GM12801 (cell line): ENCODE measurements at regions not wholly inside any gene's neighbourhood (a gene's known extent, or its start where the extent isn't known, plus 50 kb on each side); places are given as distances from the start of the nearest gene placed in this dataset.

Experiments used
- CTCF ChIP-seq: IDR thresholded peaks from one replicate; pipeline ENCODE4 v1.5.1; 2011; ENCODE audit warnings: control low read depth; ENCODE audit not compliant: insufficient read length; ENCODE audit errors: extremely low read depth

- no peak for TF ChIP-seq CTCF
Observed at GRCh38 chr13:53324656-53325055, 296.0 kb downstream of the OLFM4 start.

- no peak for TF ChIP-seq CTCF
Observed at GRCh38 chr13:53326716-53327115, 298.1 kb downstream of the OLFM4 start.

- TF ChIP-seq CTCF: no peak
Observed at GRCh38 chr13:53327680-53328315, 299.2 kb downstream of the OLFM4 start.

- no peak for TF ChIP-seq CTCF
Observed at GRCh38 chr13:53336441-53337160, 308.0 kb downstream of the OLFM4 start.

- no peak for TF ChIP-seq CTCF
Observed at GRCh38 chr13:53338760-53339159, 310.1 kb downstream of the OLFM4 start.

- no peak for TF ChIP-seq CTCF
Observed at GRCh38 chr13:53340505-53341143, 312.0 kb downstream of the OLFM4 start.

- no peak for TF ChIP-seq CTCF
Observed at GRCh38 chr13:53341144-53341510, 312.5 kb downstream of the OLFM4 start.
